ENCODE measurements at regions not wholly inside any gene's neighbourhood (a gene's known extent, or its start where the extent isn't known, plus 50 kb on each side); places are given as distances from the start of the nearest gene placed in this dataset.

GRCh38 chr2:120477198-120477597 lies 131.3 kb downstream of the INHBB start:
- DNase-seq (ENCODE audit: low read depth) = no peak

GRCh38 chr2:120477831-120478481 lies 132.0 kb downstream of the INHBB start:
- DNase-seq (ENCODE audit: low read depth) = no peak

GRCh38 chr2:120480346-120480902 lies 134.5 kb downstream of the INHBB start:
- no peak for DNase-seq (ENCODE audit: low read depth)

- DNase-seq (ENCODE audit: low read depth) = no peak
Measured at GRCh38 chr2:120480903-120481445, 135.0 kb downstream of the INHBB start.

GRCh38 chr2:120481446-120482194 lies 135.7 kb downstream of the INHBB start:
- DNase-seq (ENCODE audit: low read depth) = no peak

GRCh38 chr2:120482334-120482733 lies 136.4 kb downstream of the INHBB start:
- no peak for DNase-seq (ENCODE audit: low read depth)

GRCh38 chr2:120483355-120483754 lies 137.4 kb downstream of the INHBB start:
- DNase-seq (ENCODE audit: low read depth) = no peak

GRCh38 chr2:120485096-120485495 lies 139.2 kb downstream of the INHBB start:
- no peak for DNase-seq (ENCODE audit: low read depth)

- DNase-seq (ENCODE audit: low read depth) = no peak
Measured at GRCh38 chr2:120486441-120486840, 140.5 kb downstream of the INHBB start.

- no peak for DNase-seq (ENCODE audit: low read depth)
Measured at GRCh38 chr2:120486946-120487345, 141.0 kb downstream of the INHBB start.

- no peak for DNase-seq (ENCODE audit: low read depth)
Measured at GRCh38 chr2:120488531-120488930, 142.6 kb downstream of the INHBB start.

GRCh38 chr2:120489023-120489422 lies 143.1 kb downstream of the INHBB start:
- no peak for DNase-seq (ENCODE audit: low read depth)

- no peak for DNase-seq (ENCODE audit: low read depth)
Measured at GRCh38 chr2:120490091-120490798, 144.3 kb downstream of the INHBB start.

- DNase-seq (ENCODE audit: low read depth) = no peak
Measured at GRCh38 chr2:120491111-120491625, 145.2 kb downstream of the INHBB start.

- no peak for DNase-seq (ENCODE audit: low read depth)
Measured at GRCh38 chr2:120493231-120493630, 147.3 kb downstream of the INHBB start.

- DNase-seq (ENCODE audit: low read depth) = no peak
Measured at GRCh38 chr2:120494446-120494845, 148.5 kb downstream of the INHBB start.

- no peak for DNase-seq (ENCODE audit: low read depth)
Measured at GRCh38 chr2:120495586-120495985, 149.7 kb downstream of the INHBB start.

GRCh38 chr2:120496235-120496634 lies 150.3 kb downstream of the INHBB start:
- no peak for DNase-seq (ENCODE audit: low read depth)

GRCh38 chr2:120496759-120497158 lies 150.8 kb downstream of the INHBB start:
- no peak for DNase-seq (ENCODE audit: low read depth)

- DNase-seq (ENCODE audit: low read depth) = no peak
Measured at GRCh38 chr2:120497261-120497977, 151.5 kb downstream of the INHBB start.

- DNase-seq (ENCODE audit: low read depth) = no peak
Measured at GRCh38 chr2:120498121-120498520, 152.2 kb downstream of the INHBB start.

Data from activated T-cell treated with anti-CD3 and anti-CD28 coated beads for 1 hour (primary cell).